ENCODE measurements at regions not wholly inside any gene's neighbourhood (a gene's known extent, or its start where the extent isn't known, plus 50 kb on each side); places are given as distances from the start of the nearest gene placed in this dataset.

- intact Hi-C loops (cut with micrococcal nuclease; ENCODE audit: unreplicated experiment) = no loop called here
- no peak overlapping the region for H3K9ac ChIP-seq (ENCODE audit: control insufficient read depth, insufficient read depth, low read length)
- H4K20me1 ChIP-seq (ENCODE audit: control insufficient read depth, insufficient read depth) = no peaks in the 10 kb centered on the region
- H2AFZ ChIP-seq (ENCODE audit: control insufficient read depth, low read depth, low read length) = no peak overlapping the region
- ATAC-seq (no peak), FAIRE-seq (no peak), DNase-seq (ENCODE audit: low read depth, low spot score) (no peak)
- no peak overlapping the region for H3K4me2 ChIP-seq (ENCODE audit: control insufficient read depth, insufficient read depth)
- POLR2A ChIA-PET = no interaction called here
- SMC1A ChIA-PET (ENCODE audit: uncharacterized antibody, unreplicated experiment) = no interaction called here
- H3K4me3 ChIP-seq = no peak overlapping the region
- no peaks in the 10 kb centered on the region for H3K27me3 ChIP-seq (replicated peaks in 1 of 2; ENCODE audit: control insufficient read depth in 2 of 2, insufficient read depth in 2 of 2, low read length in 1 of 2)
- in situ Hi-C loops (cut with MboI) = no loop called here
- H3K79me2 ChIP-seq (ENCODE audit: control insufficient read depth, insufficient read depth, low read length) = no peaks in the 10 kb centered on the region
- RAD21 ChIA-PET (ENCODE audit: unreplicated experiment) = no interaction called here
- no peaks in the 10 kb centered on the region for H3K4me1 ChIP-seq (ENCODE audit: control insufficient read depth, insufficient read depth, low read length)
- 79% methylated on average over 4 of the region's 4 CpGs for WGBS (ENCODE audit: insufficient coverage, insufficient replicate concordance, low lambda C conversion rate, missing lambda C conversion rate)
- no TSS peak for BruUV-seq (replicated peaks)
- H3K27ac ChIP-seq (ENCODE audit: control insufficient read depth, insufficient read depth) = no peak overlapping the region
- no peaks in the 10 kb centered on the region for H3K36me3 ChIP-seq (ENCODE audit: control insufficient read depth in 2 of 2, insufficient read depth in 2 of 2, low read length in 1 of 2)
- no peaks in the 10 kb centered on the region for H3K9me3 ChIP-seq (replicated peaks; ENCODE audit: control insufficient read depth, insufficient read depth, low read length)
- CTCF ChIA-PET = interaction anchor here (0.5 to 1.7 kb wide), 3 partner anchors 74 to 875 kb away, joined by 3 to 5 read pairs (median 3); no protein-coding TSS in a partner anchor
- TF ChIP-seq DPF2 (IDR thresholded peaks at IDR 0.05) (no peak), CBX5 (IDR thresholded peaks at IDR 0.05; ENCODE audit: low read depth) (no peak), SMARCA5 (IDR thresholded peaks at IDR 0.05) (no peak), SIX5 (IDR thresholded peaks at IDR 0.05; ENCODE audit: low read depth, low read length, severe bottlenecking) (no peak), KLF5 (IDR thresholded peaks at IDR 0.05; ENCODE audit: partially characterized antibody) (no peak), HCFC1 (IDR thresholded peaks at IDR 0.05; ENCODE audit: low read length) (no peak), SMAD1 (IDR thresholded peaks at IDR 0.05; ENCODE audit: low read depth, partially characterized antibody) (no peak), MEF2B (IDR thresholded peaks at IDR 0.05; ENCODE audit: partially characterized antibody, poor library complexity, severe bottlenecking) (no peak), KDM1A (IDR thresholded peaks at IDR 0.05; ENCODE audit: borderline replicate concordance) (no peak), ETV6 (conservative IDR thresholded peaks at IDR 0.05 in 1 of 2, IDR thresholded peaks at IDR 0.05 in 1 of 2; ENCODE audit: borderline replicate concordance in 1 of 2, low read depth in 1 of 2) (no peak), EZH2 (IDR thresholded peaks at IDR 0.05; ENCODE audit: borderline replicate concordance, control insufficient read depth, low read depth, low read length) (no peak), SREBF2 (IDR thresholded peaks at IDR 0.05; ENCODE audit: low read length) (no peak)
- TF ChIP-seq, protein P1, sequence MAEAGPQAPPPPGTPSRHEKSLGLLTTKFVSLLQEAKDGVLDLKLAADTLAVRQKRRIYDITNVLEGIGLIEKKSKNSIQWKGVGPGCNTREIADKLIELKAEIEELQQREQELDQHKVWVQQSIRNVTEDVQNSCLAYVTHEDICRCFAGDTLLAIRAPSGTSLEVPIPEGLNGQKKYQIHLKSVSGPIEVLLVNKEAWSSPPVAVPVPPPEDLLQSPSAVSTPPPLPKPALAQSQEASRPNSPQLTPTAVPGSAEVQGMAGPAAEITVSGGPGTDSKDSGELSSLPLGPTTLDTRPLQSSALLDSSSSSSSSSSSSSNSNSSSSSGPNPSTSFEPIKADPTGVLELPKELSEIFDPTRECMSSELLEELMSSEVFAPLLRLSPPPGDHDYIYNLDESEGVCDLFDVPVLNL (IDR thresholded peaks at IDR 0.05; ENCODE audit: low read depth, low read length) = no peak
Measured at GRCh38 chr5:67377631-67378030, 181.0 kb upstream of the CD180 start.
